ENCODE measurements at regions not wholly inside any gene's neighbourhood (a gene's known extent, or its start where the extent isn't known, plus 50 kb on each side); places are given as distances from the start of the nearest gene placed in this dataset.

GRCh38 chr10:78850644-78851435 is 217.9 kb upstream of the ZMIZ1 start:
- no peak for DNase-seq

GRCh38 chr10:78851647-78852046 is 217.1 kb upstream of the ZMIZ1 start:
- DNase-seq, result no peak

- no peak for DNase-seq
Measured at GRCh38 chr10:78852466-78853240, 216.1 kb upstream of the ZMIZ1 start.

GRCh38 chr10:78853864-78854263 is 214.9 kb upstream of the ZMIZ1 start:
- DNase-seq, result no peak

GRCh38 chr10:78856421-78856820 is 212.3 kb upstream of the ZMIZ1 start:
- DNase-seq, result no peak

- DNase-seq, result no peak
Measured at GRCh38 chr10:78857193-78857592, 211.6 kb upstream of the ZMIZ1 start.

- DNase-seq, result no peak
Measured at GRCh38 chr10:78859266-78859665, 209.5 kb upstream of the ZMIZ1 start.

- no peak for DNase-seq
Measured at GRCh38 chr10:78859769-78860168, 209.0 kb upstream of the ZMIZ1 start.

- DNase-seq, result no peak
Measured at GRCh38 chr10:78860260-78860914, 208.4 kb upstream of the ZMIZ1 start.

- DNase-seq, result no peak
Measured at GRCh38 chr10:78861529-78862327, 207.0 kb upstream of the ZMIZ1 start.

GRCh38 chr10:78862328-78862640 is 206.5 kb upstream of the ZMIZ1 start:
- DNase-seq, result no peak

- no peak for DNase-seq
Measured at GRCh38 chr10:78863140-78863905, 205.4 kb upstream of the ZMIZ1 start.

- DNase-seq, result no peak
Measured at GRCh38 chr10:78863906-78864239, 204.9 kb upstream of the ZMIZ1 start.

GRCh38 chr10:78864761-78865537 is 203.8 kb upstream of the ZMIZ1 start:
- DNase-seq, result no peak

GRCh38 chr10:78865538-78865875 is 203.3 kb upstream of the ZMIZ1 start:
- no peak for DNase-seq

- no peak for DNase-seq
Measured at GRCh38 chr10:78865931-78866717, 202.6 kb upstream of the ZMIZ1 start.

GRCh38 chr10:78866731-78867554 is 201.8 kb upstream of the ZMIZ1 start:
- no peak for DNase-seq

GRCh38 chr10:78867555-78867939 is 201.2 kb upstream of the ZMIZ1 start:
- DNase-seq, result no peak

- no peak for DNase-seq
Measured at GRCh38 chr10:78868048-78868447, 200.7 kb upstream of the ZMIZ1 start.

GRCh38 chr10:78868456-78868855 is 200.3 kb upstream of the ZMIZ1 start:
- no peak for DNase-seq

All from AML-193 (cell line).